Kidney (tissue), 13 donors: ENCODE measurements at regions not wholly inside any gene's neighbourhood (a gene's known extent, or its start where the extent isn't known, plus 50 kb on each side); places are given as distances from the start of the nearest gene placed in this dataset.

ENCODE experiments used
- DNase-seq, 5 donors: peaks; one replicate each; pipeline ENCODE4 v3.0.0-alpha.2; 2013 to 2020
- FAIRE-seq: peaks from 2 replicates; lab custom pipeline; 2012; peaks lifted over from hg19 to GRCh38; lab: Jason Lieb, UNC
- H3K27ac ChIP-seq, 2 donors: one replicate each; pipeline ENCODE4 v1.7.0; 2013; ENCODE audit warnings: low read depth in 2 of 2, low read length in 2 of 2, inconsistent platforms in 1 of 2
- H3K27me3 ChIP-seq: one replicate; pipeline ENCODE4 v1.7.1; 2013; ENCODE audit warnings: low read length, inconsistent platforms; ENCODE audit not compliant: control insufficient read depth, insufficient read depth
- H3K36me3 ChIP-seq, 3 donors: one replicate each; pipeline versions ENCODE4 v1.7.0 to v1.7.1; 2013; ENCODE audit warnings: low read length in 3 of 3, control low read depth in 1 of 3, inconsistent platforms in 1 of 3; ENCODE audit not compliant: insufficient read depth in 3 of 3, control insufficient read depth in 2 of 3
- H3K4me1 ChIP-seq, 3 donors: one replicate each; pipeline versions ENCODE4 v1.7.0 to v1.7.1; 2013; ENCODE audit warnings: low read length in 3 of 3, inconsistent platforms in 1 of 3, low read depth in 1 of 3; ENCODE audit not compliant: control insufficient read depth in 2 of 3, insufficient read depth in 2 of 3
- H3K4me3 ChIP-seq, 3 donors: one replicate each; pipeline versions ENCODE4 v1.7.0 to v1.8.1; 2013; ENCODE audit warnings: low read length in 3 of 3, control low read depth in 1 of 3, inconsistent platforms in 1 of 3
- H3K9ac ChIP-seq, 3 donors: one replicate each; pipeline versions ENCODE4 v1.7.0 to v1.7.1; 2013; ENCODE audit warnings: low read length in 3 of 3, control low read depth in 1 of 3, inconsistent platforms in 1 of 3
- H3K9me3 ChIP-seq, 3 donors: one replicate each; pipeline versions ENCODE4 v1.7.0 to v1.7.1; 2013; ENCODE audit warnings: low read length in 3 of 3, control low read depth in 1 of 3, inconsistent platforms in 1 of 3; ENCODE audit not compliant: control insufficient read depth in 2 of 3, insufficient read depth in 1 of 3
- CTCF ChIP-seq: IDR thresholded peaks from 3 replicates; pipeline ENCODE4 v1.5.1; 2012; ENCODE audit warnings: mild to moderate bottlenecking, moderate library complexity, borderline replicate concordance; ENCODE audit not compliant: insufficient read depth; ENCODE audit errors: extremely low read depth
- intact Hi-C: fragments of 100-400 bp; cut with DNase I; formaldehyde crosslinking; loops from one replicate; pipeline ENCODE4 v1.11.1; 2022
- donor health status: control.
- donor health status: control.
- donor health status: control.
- donor health status: control.
- donor health status: control.
- donor health status: DM: yes; HTN: yes; CAD: no.
- donor health status: Normal renal cell carcinoma (clear cell type).

GRCh38 chr12:86801439-86801838 lies 545.2 kb upstream of the MGAT4C start:
- no peaks in the 10 kb centered on the region for H3K9me3 ChIP-seq

DNA sequence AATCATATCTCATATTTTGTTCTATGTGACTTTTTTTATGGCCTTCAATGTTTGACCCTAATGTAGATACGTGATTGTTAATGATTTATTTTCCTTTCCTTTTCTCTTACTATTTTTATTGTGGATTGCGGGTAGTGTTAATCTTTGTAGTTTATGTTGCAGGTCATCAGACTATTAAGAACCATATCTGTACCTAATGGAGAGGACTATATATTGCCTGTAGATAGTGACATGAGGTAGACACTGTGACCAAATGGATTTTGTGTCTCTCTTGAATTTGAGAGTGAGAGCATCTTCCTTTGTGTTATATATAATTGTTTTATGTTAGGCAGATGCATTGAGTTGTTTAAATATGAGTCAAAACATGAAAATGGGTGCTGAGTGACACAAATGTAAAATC lies 543.4 kb upstream of the MGAT4C start:
- intact Hi-C loops: no loop called here
- DNase-seq: no peak
- no peak for FAIRE-seq
- no peak overlapping the region for H3K27ac ChIP-seq
- H3K27me3 ChIP-seq: no peaks in the 10 kb centered on the region
- TF ChIP-seq CTCF: no peak
- no peak overlapping the region for H3K9ac ChIP-seq
- H3K4me1 ChIP-seq: no peaks in the 10 kb centered on the region
- no peaks in the 10 kb centered on the region for H3K9me3 ChIP-seq
- H3K36me3 ChIP-seq: no peaks in the 10 kb centered on the region
- no peak overlapping the region for H3K4me3 ChIP-seq

More at GRCh38 chr12:86801439-86801838, 545.2 kb upstream of the MGAT4C start:
- H3K4me3 ChIP-seq: no peak overlapping the region
- DNase-seq: no peak
- no peak for TF ChIP-seq CTCF
- intact Hi-C loops: no loop called here
- H3K36me3 ChIP-seq: no peaks in the 10 kb centered on the region
- H3K4me1 ChIP-seq: no peaks in the 10 kb centered on the region
- FAIRE-seq: no peak
- H3K27me3 ChIP-seq: no peaks in the 10 kb centered on the region
- no peak overlapping the region for H3K9ac ChIP-seq
- H3K27ac ChIP-seq: no peak overlapping the region

- FAIRE-seq: no peak
Measured at GRCh38 chr12:86796550-86796949, 540.4 kb upstream of the MGAT4C start.

More at GRCh38 chr12:86796550-86796949, 540.4 kb upstream of the MGAT4C start:
- Histone ChIP-seq H3K4me1 (no peaks in the 10 kb centered on the region), H3K36me3 (no peaks in the 10 kb centered on the region), H3K4me3 (no peak overlapping the region), H3K27ac (no peak overlapping the region), H3K27me3 (no peaks in the 10 kb centered on the region), H3K9me3 (no peaks in the 10 kb centered on the region), H3K9ac (no peak overlapping the region)
- intact Hi-C loops: no loop called here
- no peak for DNase-seq
- no peak for TF ChIP-seq CTCF
